ENCODE measurements at regions not wholly inside any gene's neighbourhood (a gene's known extent, or its start where the extent isn't known, plus 50 kb on each side); places are given as distances from the start of the nearest gene placed in this dataset.

DNA sequence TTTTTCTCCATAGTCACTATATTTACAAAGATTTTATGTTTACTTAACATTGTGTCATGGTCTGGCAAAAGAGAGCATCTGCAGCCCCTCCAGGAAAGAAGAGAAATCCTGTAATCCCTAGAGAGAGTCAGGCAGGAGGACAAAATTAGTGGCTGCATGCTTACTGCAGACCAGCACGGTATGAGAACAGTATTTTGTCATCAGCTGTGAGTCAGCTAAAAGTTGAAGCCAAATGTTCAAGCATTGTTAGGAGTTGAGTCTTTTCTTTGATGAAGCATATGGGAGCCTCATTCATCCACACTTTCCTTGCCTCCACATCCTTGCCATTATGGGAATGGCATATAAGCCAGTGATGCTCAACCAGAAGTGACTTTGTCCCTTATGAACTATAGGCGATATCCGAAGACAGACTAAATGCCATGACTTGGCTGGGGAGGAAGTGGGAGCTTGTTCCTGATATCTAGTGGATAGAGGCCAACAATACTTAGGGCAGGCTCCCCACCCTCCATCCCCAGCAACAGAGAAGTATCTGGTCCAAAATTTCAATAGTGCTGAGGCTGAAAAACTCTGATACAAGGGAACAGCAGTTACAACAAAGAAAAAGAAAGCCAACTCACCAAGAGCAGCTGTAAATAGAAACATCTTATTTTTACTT is 112.0 kb upstream of the OR5AK2 start (continued):
- TF ChIP-seq REST (IDR thresholded peaks at IDR 0.05; ENCODE audit: low read depth), result no peak
- TF ChIP-seq YY1 (IDR thresholded peaks at IDR 0.05; ENCODE audit: extremely low read depth, insufficient replicate concordance, low read depth, low read length), result no peak

- no peak overlapping the region for H3K9ac ChIP-seq (ENCODE audit: low read length)
- H4K20me1 ChIP-seq (ENCODE audit: insufficient read depth), result no peaks in the 10 kb centered on the region
- H3K27me3 ChIP-seq (ENCODE audit: insufficient read depth, low read length), result no peaks in the 10 kb centered on the region
- no peak overlapping the region for H3K27ac ChIP-seq (ENCODE audit: low read depth, low read length)
- intact Hi-C loops (cut with micrococcal nuclease), result no loop called here
- no peaks in the 10 kb centered on the region; a peak in 1 of 4 replicates for H3K9me3 ChIP-seq (ENCODE audit: control insufficient read depth in 1 of 2, insufficient read depth in 1 of 2, low read depth in 1 of 2, low read length in 2 of 2)
- no peaks in the 10 kb centered on the region for H3K9me2 ChIP-seq (ENCODE audit: insufficient read depth)
- POLR2A ChIA-PET, result no interaction called here
- RAD21 ChIA-PET (ENCODE audit: low non-redundant PET in 1 of 2, low total read pairs in 2 of 2, uncharacterized antibody in 2 of 2, unreplicated experiment in 2 of 2), result no interaction called here
- CTCF ChIA-PET, result no interaction called here
- H3K36me3 ChIP-seq (ENCODE audit: control insufficient read depth in 1 of 2, insufficient read depth in 2 of 2, low read length in 2 of 2), result no peaks in the 10 kb centered on the region
- H2AFZ ChIP-seq (ENCODE audit: low read depth, low read length, poor library complexity, severe bottlenecking), result no peak overlapping the region
- ATAC-seq (no peak), DNase-seq (ENCODE audit: low read depth, low spot score) (no peak)
- no peak overlapping the region for H3K4me2 ChIP-seq (ENCODE audit: low read length)
- H3K4me1 ChIP-seq (ENCODE audit: control insufficient read depth in 1 of 2, insufficient read depth in 2 of 2, low read length in 2 of 2), result no peaks in the 10 kb centered on the region
- BruUV-seq (replicated peaks), result no TSS peak
- no peaks in the 10 kb centered on the region for H3K79me2 ChIP-seq (ENCODE audit: insufficient read depth, low read length)
- no peak overlapping the region for H3K4me3 ChIP-seq (replicated peaks in 1 of 2; ENCODE audit: low read depth in 1 of 2, low read length in 2 of 2)
- TF ChIP-seq SRF (IDR thresholded peaks at IDR 0.05; ENCODE audit: low read depth), result no peak
- no peak for TF ChIP-seq EGR1 (IDR thresholded peaks at IDR 0.05; ENCODE audit: low read depth)
- TF ChIP-seq ZNF274 (IDR thresholded peaks at IDR 0.05; ENCODE audit: low read depth, low read length), result no peak
- no peak for TF ChIP-seq YY1 (IDR thresholded peaks at IDR 0.05; ENCODE audit: extremely low read depth, insufficient replicate concordance, low read depth, low read length)
- TF ChIP-seq, protein P1, sequence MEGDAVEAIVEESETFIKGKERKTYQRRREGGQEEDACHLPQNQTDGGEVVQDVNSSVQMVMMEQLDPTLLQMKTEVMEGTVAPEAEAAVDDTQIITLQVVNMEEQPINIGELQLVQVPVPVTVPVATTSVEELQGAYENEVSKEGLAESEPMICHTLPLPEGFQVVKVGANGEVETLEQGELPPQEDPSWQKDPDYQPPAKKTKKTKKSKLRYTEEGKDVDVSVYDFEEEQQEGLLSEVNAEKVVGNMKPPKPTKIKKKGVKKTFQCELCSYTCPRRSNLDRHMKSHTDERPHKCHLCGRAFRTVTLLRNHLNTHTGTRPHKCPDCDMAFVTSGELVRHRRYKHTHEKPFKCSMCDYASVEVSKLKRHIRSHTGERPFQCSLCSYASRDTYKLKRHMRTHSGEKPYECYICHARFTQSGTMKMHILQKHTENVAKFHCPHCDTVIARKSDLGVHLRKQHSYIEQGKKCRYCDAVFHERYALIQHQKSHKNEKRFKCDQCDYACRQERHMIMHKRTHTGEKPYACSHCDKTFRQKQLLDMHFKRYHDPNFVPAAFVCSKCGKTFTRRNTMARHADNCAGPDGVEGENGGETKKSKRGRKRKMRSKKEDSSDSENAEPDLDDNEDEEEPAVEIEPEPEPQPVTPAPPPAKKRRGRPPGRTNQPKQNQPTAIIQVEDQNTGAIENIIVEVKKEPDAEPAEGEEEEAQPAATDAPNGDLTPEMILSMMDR (IDR thresholded peaks at IDR 0.05 in 2 of 3, conservative IDR thresholded peaks at IDR 0.05 in 1 of 3; ENCODE audit: borderline replicate concordance in 1 of 3, insufficient read depth in 1 of 3, low read depth in 2 of 3, low read length in 2 of 3), result no peak
- TF ChIP-seq ZBTB33 (IDR thresholded peaks at IDR 0.05; ENCODE audit: extremely low read depth, insufficient replicate concordance, low read length), result no peak
- no peak for TF ChIP-seq SP1 (IDR thresholded peaks at IDR 0.05; ENCODE audit: low read depth)
Measured at GRCh38 chr11:56855217-56855616, 106.7 kb upstream of the OR9G4 start.

Measured in HCT116 (cell line).